ENCODE measurements at regions not wholly inside any gene's neighbourhood (a gene's known extent, or its start where the extent isn't known, plus 50 kb on each side); places are given as distances from the start of the nearest gene placed in this dataset.

- Histone ChIP-seq H3K9me3 (ENCODE audit: control insufficient read depth, insufficient read depth, low read depth, low read length) (no peaks in the 10 kb centered on the region), H3K36me3 (ENCODE audit: control insufficient read depth, insufficient read depth, low read length) (no peaks in the 10 kb centered on the region), H3K27ac (ENCODE audit: low read length) (no peak overlapping the region), H3K27me3 (ENCODE audit: control insufficient read depth, insufficient read depth, low read length) (peaks cover 2% of the 10 kb centered on the region), H3K4me1 (ENCODE audit: control insufficient read depth, insufficient read depth, low read length) (no peaks in the 10 kb centered on the region), H3K4me3 (ENCODE audit: low read depth in 2 of 2, low read length in 2 of 2) (no peak overlapping the region)
- TF ChIP-seq, protein P1, sequence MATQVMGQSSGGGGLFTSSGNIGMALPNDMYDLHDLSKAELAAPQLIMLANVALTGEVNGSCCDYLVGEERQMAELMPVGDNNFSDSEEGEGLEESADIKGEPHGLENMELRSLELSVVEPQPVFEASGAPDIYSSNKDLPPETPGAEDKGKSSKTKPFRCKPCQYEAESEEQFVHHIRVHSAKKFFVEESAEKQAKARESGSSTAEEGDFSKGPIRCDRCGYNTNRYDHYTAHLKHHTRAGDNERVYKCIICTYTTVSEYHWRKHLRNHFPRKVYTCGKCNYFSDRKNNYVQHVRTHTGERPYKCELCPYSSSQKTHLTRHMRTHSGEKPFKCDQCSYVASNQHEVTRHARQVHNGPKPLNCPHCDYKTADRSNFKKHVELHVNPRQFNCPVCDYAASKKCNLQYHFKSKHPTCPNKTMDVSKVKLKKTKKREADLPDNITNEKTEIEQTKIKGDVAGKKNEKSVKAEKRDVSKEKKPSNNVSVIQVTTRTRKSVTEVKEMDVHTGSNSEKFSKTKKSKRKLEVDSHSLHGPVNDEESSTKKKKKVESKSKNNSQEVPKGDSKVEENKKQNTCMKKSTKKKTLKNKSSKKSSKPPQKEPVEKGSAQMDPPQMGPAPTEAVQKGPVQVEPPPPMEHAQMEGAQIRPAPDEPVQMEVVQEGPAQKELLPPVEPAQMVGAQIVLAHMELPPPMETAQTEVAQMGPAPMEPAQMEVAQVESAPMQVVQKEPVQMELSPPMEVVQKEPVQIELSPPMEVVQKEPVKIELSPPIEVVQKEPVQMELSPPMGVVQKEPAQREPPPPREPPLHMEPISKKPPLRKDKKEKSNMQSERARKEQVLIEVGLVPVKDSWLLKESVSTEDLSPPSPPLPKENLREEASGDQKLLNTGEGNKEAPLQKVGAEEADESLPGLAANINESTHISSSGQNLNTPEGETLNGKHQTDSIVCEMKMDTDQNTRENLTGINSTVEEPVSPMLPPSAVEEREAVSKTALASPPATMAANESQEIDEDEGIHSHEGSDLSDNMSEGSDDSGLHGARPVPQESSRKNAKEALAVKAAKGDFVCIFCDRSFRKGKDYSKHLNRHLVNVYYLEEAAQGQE (IDR thresholded peaks at IDR 0.05; ENCODE audit: insufficient read depth in 1 of 2, low read depth in 2 of 2, low read length in 1 of 2), result no peak
- no peak for TF ChIP-seq TCF7L2 (IDR thresholded peaks at IDR 0.05; ENCODE audit: low read depth, low read length)
- ChIA-PET POLR2A (no interaction called here), CTCF (no interaction called here)
- ATAC-seq (no peak), DNase-seq (ENCODE audit: low read depth, low spot score) (no peak)
- in situ Hi-C loops (cut with HindIII; ENCODE audit: low pct_unique_long_range_greater_than_20kb, low sequenced_read_pairs) (no loop called here), intact Hi-C loops (cut with micrococcal nuclease; ENCODE audit: unreplicated experiment) (no loop called here)
- no TSS peak for BruUV-seq (replicated peaks)
Observed at GRCh38 chr12:67879937-67880336, 109.3 kb upstream of the IFNG-AS1 start.

- ATAC-seq, result no peak
Observed at GRCh38 chr12:67881565-67881964, 107.7 kb upstream of the IFNG-AS1 start.

More at GRCh38 chr12:67881565-67881964, 107.7 kb upstream of the IFNG-AS1 start:
- ChIA-PET POLR2A (no interaction called here), CTCF (no interaction called here)
- intact Hi-C loops (cut with micrococcal nuclease; ENCODE audit: unreplicated experiment), result no loop called here
- no peaks in the 10 kb centered on the region for H3K4me1 ChIP-seq (ENCODE audit: control insufficient read depth, insufficient read depth, low read length)
- no peak for DNase-seq (ENCODE audit: low read depth, low spot score)
- peaks cover 9% of the 10 kb centered on the region for H3K27me3 ChIP-seq (ENCODE audit: control insufficient read depth, insufficient read depth, low read length)
- no peaks in the 10 kb centered on the region for H3K36me3 ChIP-seq (ENCODE audit: control insufficient read depth, insufficient read depth, low read length)
- H3K27ac ChIP-seq (ENCODE audit: low read length), result no peak overlapping the region
- TF ChIP-seq, protein P1 (IDR thresholded peaks at IDR 0.05; ENCODE audit: insufficient read depth in 1 of 2, low read depth in 2 of 2, low read length in 1 of 2), result no peak
- TF ChIP-seq POLR2AphosphoS5 (IDR thresholded peaks at IDR 0.05; ENCODE audit: low read depth, low read length) (no peak), SIN3A (IDR thresholded peaks at IDR 0.05; ENCODE audit: borderline replicate concordance, insufficient read depth, low read depth, low read length) (no peak), TCF7L2 (IDR thresholded peaks at IDR 0.05; ENCODE audit: low read depth, low read length) (no peak)
- TF ChIP-seq, protein P2, sequence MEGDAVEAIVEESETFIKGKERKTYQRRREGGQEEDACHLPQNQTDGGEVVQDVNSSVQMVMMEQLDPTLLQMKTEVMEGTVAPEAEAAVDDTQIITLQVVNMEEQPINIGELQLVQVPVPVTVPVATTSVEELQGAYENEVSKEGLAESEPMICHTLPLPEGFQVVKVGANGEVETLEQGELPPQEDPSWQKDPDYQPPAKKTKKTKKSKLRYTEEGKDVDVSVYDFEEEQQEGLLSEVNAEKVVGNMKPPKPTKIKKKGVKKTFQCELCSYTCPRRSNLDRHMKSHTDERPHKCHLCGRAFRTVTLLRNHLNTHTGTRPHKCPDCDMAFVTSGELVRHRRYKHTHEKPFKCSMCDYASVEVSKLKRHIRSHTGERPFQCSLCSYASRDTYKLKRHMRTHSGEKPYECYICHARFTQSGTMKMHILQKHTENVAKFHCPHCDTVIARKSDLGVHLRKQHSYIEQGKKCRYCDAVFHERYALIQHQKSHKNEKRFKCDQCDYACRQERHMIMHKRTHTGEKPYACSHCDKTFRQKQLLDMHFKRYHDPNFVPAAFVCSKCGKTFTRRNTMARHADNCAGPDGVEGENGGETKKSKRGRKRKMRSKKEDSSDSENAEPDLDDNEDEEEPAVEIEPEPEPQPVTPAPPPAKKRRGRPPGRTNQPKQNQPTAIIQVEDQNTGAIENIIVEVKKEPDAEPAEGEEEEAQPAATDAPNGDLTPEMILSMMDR (IDR thresholded peaks at IDR 0.05), result no peak
- in situ Hi-C loops (cut with HindIII; ENCODE audit: low pct_unique_long_range_greater_than_20kb, low sequenced_read_pairs), result no loop called here
- no TSS peak for BruUV-seq (replicated peaks)
- H3K9me3 ChIP-seq (ENCODE audit: control insufficient read depth, insufficient read depth, low read depth, low read length), result no peaks in the 10 kb centered on the region
- no peak overlapping the region for H3K4me3 ChIP-seq (ENCODE audit: low read depth in 2 of 2, low read length in 2 of 2)
